HPDE6-E6E7 (cell line): ENCODE measurements at regions not wholly inside any gene's neighbourhood (a gene's known extent, or its start where the extent isn't known, plus 50 kb on each side); places are given as distances from the start of the nearest gene placed in this dataset.

ENCODE experiments used
- DNase-seq: peaks from one replicate; pipeline ENCODE4 v3.0.0; 2011; ENCODE audit warnings: missing footprints; ENCODE audit errors: extremely low spot score

DNA sequence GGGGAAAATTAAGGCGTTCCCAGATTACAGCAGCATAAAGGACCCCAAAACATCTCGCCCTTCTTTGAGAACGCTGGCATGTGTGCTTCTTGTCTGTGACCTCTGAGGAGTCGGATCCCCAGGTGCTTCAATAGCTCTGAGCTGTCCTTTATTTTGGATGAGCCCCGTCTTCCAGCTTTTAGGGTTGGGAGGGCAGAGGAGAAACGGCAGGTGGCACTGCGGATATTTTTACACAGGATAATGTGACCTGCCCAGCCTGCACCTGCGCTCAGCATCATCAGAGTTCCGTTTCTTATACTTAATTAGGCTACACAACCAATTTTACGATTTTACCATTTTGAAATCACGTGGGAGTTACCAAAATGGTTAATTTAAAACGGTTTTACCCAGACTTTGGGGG is 147.7 kb upstream of the RPS6KA2 start:
- DNase-seq, result no peak

- DNase-seq, result no peak
Measured at GRCh38 chr6:166774292-166774691, 147.2 kb upstream of the RPS6KA2 start.

DNA sequence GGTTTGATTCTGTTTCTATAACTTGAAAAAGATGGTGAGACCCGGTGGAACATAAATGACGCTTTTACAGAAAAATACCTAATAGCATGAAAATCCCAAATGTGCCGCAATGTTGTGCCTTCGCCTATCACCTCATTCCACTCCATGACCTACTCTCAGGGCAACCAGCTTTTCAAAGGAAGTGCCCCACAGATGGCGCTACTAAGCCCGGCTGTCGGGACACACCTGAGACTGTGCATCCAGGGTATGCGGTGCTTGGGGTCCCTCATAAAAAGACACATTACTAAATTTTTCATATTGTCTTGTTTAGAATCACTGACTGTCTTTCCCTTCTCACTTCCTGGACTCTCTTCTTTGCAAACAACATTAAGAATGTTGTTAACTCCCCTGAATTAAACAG is 145.5 kb upstream of the RPS6KA2 start:
- no peak for DNase-seq

DNA sequence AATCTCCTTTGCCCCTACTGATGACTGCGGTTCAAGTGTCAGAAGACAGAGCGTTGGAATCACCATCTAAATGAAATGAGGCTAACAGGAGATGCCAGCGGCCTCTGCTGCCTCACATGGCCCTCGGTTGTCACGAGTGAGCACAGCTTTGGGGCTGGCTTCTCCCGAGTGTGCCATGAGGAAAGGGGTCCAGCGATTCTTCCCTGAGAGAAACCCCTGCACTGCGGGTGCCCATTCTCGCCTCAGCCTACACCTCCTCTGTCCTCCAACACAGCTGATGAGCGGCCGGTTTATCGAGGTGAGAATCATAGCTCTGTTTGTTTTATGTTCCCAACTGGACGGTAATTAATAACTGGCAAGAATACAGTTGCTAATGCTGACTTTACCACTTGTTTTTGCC is 144.7 kb upstream of the RPS6KA2 start:
- no peak for DNase-seq

- no peak for DNase-seq
Measured at GRCh38 chr6:166770216-166771116, 143.4 kb upstream of the RPS6KA2 start.

- no peak for DNase-seq
Measured at GRCh38 chr6:166769648-166770047, 142.6 kb upstream of the RPS6KA2 start.

GRCh38 chr6:166768761-166769160 is 141.7 kb upstream of the RPS6KA2 start:
- no peak for DNase-seq

DNA sequence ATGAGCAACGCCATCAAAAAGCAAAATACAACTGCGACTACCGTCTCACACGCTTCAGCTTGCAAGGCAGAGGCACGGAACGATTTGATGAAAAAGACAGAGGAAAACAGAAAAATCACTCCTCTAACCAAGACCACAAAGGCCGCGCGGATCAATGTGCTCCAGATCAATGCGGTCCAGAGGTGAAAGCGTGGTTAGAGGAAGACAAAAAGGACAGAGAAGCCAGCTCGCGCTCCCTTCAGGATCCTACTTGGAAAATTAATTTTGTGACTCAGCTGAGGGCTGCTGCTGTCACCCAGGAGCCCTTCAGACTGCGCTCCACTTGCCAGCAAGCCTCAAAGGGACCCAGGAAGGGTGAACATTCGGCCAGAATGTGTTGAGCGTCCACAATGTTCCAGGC is 140.2 kb upstream of the RPS6KA2 start:
- DNase-seq, result no peak

DNA sequence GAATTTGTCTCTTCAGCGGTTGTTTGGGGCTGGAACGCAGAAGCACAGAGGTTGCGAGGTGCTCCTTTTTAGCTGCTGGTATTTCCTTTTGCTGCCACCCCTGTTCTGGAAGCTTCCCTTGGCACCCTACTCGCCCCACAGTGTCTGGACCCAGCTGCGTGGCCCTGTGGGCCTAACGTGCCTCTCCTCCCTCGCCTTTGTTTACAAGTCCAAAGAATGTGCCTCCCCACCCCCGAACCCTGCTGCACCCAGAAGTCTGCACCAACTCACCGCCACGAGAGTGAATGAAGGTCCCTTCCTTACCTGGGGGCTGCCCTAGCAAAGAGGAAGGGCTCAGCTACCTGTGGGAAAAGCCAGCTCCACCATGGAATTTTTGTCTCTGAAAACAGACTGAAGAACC is 139.7 kb upstream of the RPS6KA2 start:
- no peak for DNase-seq

DNA sequence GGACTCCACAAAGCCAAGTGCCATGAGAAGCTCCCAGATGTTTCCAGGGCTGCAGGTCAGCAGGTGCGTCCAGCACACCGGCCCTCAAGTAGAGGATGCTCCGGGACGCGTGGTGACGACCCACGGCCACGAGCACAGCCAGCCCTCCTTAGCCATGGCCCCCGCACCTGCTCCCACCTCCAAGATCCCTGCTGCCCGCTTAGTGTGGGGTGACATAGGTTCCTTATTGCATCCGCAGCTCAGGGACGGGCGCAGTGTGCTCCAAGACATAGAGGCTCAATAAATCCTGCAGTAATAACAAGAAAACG is 138.1 kb upstream of the RPS6KA2 start:
- no peak for DNase-seq

DNA sequence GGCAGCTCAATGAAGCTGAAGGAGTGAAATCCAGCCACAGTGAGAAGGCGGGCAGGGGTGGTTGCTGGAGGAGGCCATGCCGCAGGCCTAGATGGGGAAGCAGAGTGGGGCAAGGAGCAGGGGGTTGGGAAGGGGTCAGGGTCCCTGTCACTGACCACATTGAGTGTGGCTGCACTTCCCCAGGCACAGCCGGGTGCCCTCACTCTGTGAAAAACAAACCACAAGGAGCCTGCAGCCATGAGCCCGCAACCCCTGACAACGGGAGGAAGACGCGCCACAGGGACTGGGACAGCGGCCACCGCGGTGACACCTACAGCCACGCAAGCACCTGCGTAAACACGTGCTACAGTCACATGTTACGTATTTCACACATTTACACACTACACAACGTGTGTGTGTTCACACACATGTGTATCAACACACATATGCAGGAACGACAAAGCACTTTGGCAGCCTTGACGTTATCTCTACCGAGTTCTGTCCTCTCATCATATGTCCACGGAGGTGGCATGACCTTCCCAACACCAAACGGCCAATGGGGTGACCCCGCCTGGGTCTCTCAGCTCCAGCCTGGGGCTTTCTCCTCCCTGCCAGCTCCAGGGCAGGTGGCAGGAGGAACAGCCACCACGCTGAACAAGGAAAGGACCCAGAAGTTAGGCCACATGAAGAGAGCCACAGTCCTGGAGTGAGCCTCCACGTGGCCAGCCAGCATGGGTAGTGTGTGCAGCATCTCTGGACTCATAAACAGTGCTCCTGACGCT is 137.6 kb upstream of the RPS6KA2 start:
- no peak for DNase-seq

DNA sequence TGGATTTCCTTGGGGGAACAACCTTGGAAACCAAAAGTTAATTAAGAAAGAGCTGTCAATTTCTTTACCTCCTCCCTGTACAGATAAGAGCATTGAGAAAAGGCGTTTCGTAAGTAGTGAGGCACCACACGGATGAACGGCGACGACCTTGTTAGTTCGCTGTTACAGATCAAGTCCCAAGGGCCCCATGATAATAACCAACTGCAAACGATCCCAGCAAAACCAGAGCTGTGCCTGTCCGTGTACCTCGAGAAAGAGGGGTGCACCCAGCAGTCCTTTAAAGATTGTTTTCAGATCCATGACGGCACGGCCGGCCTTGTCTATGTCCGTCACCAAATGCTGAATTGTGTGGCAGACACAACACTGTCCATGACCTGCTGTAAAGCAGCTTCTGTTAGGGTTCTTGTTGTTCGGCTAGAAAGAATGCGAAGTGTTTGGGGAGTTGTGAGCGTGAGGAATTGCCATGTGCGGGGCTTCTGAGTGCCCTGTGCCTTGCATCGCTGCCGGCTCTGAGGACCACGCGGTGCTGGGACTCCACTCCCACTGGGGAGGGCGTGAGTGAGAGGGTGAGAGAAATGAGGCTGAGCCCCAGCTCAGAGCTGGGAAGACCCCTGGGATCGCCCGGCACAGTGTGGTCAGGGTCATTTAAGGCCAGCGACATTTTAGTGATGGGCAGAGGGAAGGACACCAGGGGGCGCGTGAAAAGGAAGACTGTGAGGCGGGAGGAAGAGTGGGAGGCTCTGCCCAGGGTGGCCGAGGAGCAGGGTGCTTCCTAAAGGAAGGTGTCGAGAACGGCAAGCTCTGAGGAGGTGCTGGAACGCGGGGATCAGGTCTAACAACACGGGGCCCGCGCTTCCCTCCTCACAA is 136.8 kb upstream of the RPS6KA2 start:
- DNase-seq, result no peak

DNA sequence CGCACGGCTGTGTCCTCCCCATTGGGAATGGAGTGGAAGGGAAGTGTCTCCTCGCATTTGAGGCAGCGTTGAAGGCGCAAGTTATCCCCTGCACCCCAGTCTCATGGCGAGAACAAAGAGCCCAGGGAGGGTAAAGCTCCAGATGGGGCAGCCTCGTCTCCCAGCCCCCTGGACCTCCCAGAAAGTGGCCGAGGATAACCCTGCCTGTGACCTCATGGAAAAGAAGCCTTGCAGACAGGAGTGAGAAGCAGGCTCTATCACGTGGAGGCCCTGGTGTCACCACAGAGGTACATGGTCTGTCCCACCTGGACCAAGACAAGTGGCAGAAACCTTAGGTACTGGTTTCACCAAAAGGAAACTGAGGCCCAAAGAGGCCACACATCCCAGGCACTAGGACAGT is 134.8 kb upstream of the RPS6KA2 start:
- DNase-seq, result no peak

GRCh38 chr6:166760288-166760687 is 133.2 kb upstream of the RPS6KA2 start:
- no peak for DNase-seq

- DNase-seq, result no peak
Measured at GRCh38 chr6:166758136-166758704, 131.2 kb upstream of the RPS6KA2 start.

DNA sequence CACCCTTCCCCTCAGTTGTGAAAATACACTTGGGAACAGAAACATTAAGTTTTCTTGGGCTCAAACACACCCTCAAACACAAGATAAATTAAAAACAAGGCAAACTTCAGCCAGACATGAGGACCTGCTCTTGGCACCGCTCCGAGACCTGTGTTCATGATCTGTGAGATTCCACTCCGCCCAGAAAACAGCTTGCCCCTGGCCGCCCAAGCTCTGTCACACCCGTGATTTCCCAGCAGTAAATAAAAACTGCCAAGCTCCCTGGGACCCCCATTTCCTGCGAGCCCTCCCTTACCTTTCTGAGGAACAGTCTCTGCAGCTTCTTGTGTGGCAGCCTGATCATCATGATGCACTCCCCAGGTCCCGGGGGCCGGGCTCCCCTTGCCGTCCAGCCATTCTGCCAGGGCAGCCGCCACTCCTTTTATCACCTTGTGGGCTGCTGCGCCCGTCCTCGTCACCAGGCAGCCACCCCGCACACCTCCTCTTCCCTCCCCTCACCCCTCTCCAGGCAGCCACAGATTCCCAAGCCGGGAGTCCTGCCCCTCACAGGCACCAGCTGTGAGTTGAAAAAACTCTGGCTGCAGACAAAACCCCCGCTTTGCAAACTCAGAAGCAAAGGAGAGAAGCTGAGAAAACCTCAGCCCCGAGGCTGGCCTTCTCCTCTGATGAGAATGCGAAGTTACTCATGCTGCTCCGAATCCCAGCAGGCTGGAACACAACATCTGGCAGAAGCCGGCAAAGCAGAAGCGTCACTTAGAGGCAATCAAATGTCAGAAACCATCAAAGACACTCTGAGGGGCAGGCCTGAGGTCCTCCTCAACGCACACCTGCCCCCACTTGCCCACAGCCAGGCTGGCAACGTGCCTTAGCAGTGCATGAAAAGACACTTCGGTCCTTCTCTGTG is 130.4 kb upstream of the RPS6KA2 start:
- peak; percentile 71 for DNase-seq

DNA sequence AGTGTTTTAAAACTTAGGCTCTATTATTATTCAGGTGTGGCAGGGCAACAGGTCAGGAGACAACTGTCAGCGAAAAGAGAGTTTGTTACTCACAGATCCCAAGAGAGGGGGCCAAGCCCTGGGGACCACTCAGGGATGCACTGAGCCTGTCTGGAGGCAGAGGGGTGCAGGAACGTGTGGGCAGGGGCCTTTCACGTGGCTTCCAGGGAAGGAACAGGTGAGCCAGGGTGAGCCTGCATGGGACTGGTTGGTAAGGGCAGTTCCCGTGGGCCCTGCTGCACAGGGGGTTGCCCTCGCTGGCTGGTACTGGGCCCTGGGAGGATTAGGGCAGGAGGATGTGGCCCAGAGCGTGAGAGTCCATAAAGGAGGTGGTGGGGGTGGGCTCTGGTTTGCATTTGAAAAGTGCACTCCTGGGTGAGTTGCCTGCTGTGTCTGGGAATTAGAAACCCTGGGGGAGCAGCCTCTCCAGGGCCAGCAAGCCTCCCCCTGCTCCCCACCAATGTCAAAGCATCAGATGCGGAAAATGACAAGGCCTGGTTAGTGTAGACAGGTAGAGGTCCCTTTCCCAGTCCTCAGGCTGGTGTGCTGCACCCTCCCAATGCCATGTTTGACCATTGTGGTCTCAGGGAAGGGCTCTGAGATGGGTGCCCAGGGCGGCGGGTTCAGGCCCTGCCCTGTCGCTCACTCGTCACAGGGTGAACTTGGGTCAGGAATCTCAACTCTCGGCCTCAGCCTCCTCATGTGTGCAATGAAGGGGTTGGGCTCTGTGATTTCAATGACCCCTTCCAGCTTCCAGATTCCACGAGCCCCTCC is 127.4 kb upstream of the RPS6KA2 start:
- no peak for DNase-seq

DNA sequence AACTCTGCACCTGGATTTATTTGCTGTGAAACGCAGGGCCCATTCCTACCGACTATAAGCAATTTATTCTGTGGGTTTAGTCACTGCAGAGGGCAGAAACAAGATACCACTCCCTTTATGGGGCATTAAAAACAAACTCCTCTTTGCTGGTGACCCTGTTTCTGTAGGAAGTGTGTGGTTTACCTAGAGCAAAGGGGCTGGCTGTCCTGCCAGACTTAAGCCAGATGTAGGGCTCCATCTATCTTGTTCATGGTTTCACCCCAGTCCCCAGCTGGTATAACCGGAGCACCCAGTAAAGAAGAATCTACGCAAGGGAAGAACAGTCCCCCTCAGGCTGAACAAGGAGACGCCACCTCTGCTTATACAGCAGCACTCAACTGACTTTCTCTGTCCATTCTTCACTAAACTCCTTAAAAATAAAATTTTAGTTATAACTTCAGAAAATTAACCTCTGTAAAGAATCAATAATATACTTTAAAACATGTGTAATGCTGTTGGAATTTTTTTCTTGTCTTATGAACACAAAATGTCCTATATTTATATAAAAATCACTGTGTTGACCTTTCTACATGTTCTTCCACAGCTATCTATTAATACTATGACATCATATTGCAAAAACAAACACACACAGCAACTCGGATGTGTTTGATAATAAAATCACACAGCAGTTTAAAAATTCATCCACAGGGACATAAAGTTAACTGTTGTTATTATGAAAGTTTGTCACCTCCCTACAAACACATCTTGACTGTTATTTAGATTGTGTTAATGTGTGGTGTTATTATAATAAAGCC is 126.1 kb upstream of the RPS6KA2 start:
- no peak for DNase-seq

GRCh38 chr6:166752097-166752496 is 125.0 kb upstream of the RPS6KA2 start:
- no peak for DNase-seq
